22Rv1 (cell line): ENCODE measurements at regions not wholly inside any gene's neighbourhood (a gene's known extent, or its start where the extent isn't known, plus 50 kb on each side); places are given as distances from the start of the nearest gene placed in this dataset.

Experiments
- H3K27ac ChIP-seq: fragments of 450-650 bp; 2 replicates; pipeline ENCODE4 v1.5.1; 2017
- CTCF ChIP-seq: fragments of 450-650 bp; IDR thresholded peaks from 2 replicates; pipeline ENCODE4 v1.5.1; 2017; ENCODE audit warnings: mild to moderate bottlenecking
- ZFX ChIP-seq: fragments of 450-650 bp; IDR thresholded peaks from 2 replicates; pipeline ENCODE4 v1.6.1; 2017; ENCODE audit warnings: antibody characterized with exemption, borderline replicate concordance

- no peak for TF ChIP-seq CTCF
- no peak for TF ChIP-seq ZFX
- no peak overlapping the region for H3K27ac ChIP-seq
These were observed 94.7 kb upstream of the CXXC4 start for GRCh38 chr4:104589264-104589868.

- H3K27ac ChIP-seq = no peak overlapping the region
- no peak for TF ChIP-seq ZFX
- TF ChIP-seq CTCF = no peak
These were observed 96.8 kb upstream of the CXXC4 start for GRCh38 chr4:104591510-104591911.

GRCh38 chr4:104592183-104592582 lies 97.5 kb upstream of the CXXC4 start:
- H3K27ac ChIP-seq = no peak overlapping the region
- TF ChIP-seq CTCF = no peak
- TF ChIP-seq ZFX = no peak

- TF ChIP-seq CTCF (no peak), ZFX (no peak)
- H3K27ac ChIP-seq = no peak overlapping the region
These were observed 98.3 kb upstream of the CXXC4 start for GRCh38 chr4:104593019-104593418.

GRCh38 chr4:104596189-104596588 lies 101.5 kb upstream of the CXXC4 start:
- H3K27ac ChIP-seq = no peak overlapping the region
- no peak for TF ChIP-seq ZFX
- no peak for TF ChIP-seq CTCF

- no peak overlapping the region for H3K27ac ChIP-seq
- TF ChIP-seq ZFX = no peak
- no peak for TF ChIP-seq CTCF
These were observed 120.8 kb upstream of the CXXC4 start for GRCh38 chr4:104615496-104615895.

GRCh38 chr4:104615926-104616325 lies 121.2 kb upstream of the CXXC4 start:
- TF ChIP-seq ZFX = no peak
- TF ChIP-seq CTCF = no peak
- H3K27ac ChIP-seq = no peak overlapping the region
